Keratinocyte (primary cell): ENCODE measurements at regions not wholly inside any gene's neighbourhood (a gene's known extent, or its start where the extent isn't known, plus 50 kb on each side); places are given as distances from the start of the nearest gene placed in this dataset.

Experiments
- CTCF ChIP-seq, 3 experiments: IDR thresholded peaks in 1 of 3; conservative IDR thresholded peaks in 1 of 3; optimal IDR thresholded peaks in 1 of 3; 2 replicates in 2 of 3; 3 replicates in 1 of 3; pipeline versions ENCODE3 to v1.5.1; 2011; ENCODE audit warnings: low read length in 3 of 3, mild to moderate bottlenecking in 3 of 3, moderate library complexity in 2 of 3, control low read depth in 1 of 3, inconsistent platforms in 1 of 3; ENCODE audit not compliant: insufficient read depth in 2 of 3; ENCODE audit errors: extremely low read depth in 1 of 3
- EZH2 ChIP-seq: IDR thresholded peaks from one replicate; pipeline ENCODE4 v1.6.1; 2012; ENCODE audit warnings: inconsistent platforms, mild to moderate bottlenecking, low read length, moderate library complexity

GRCh38 chr10:80861882-80862281 lies 324.2 kb downstream of the SH2D4B start:
- TF ChIP-seq CTCF (optimal IDR thresholded peaks at IDR 0.05 in 1 of 3, IDR thresholded peaks at IDR 0.05 in 1 of 3, conservative IDR thresholded peaks at IDR 0.05 in 1 of 3; ENCODE audit: extremely low read depth in 1 of 3, insufficient read depth in 2 of 3, low read length in 3 of 3) (no peak), EZH2 (no peak)
